GM12878 (cell line): ENCODE measurements at regions not wholly inside any gene's neighbourhood (a gene's known extent, or its start where the extent isn't known, plus 50 kb on each side); places are given as distances from the start of the nearest gene placed in this dataset.

ENCODE experiments used
- ATAC-seq: fragments of 200-7000 bp; cut with Tn5 transposase; 3 replicates; pipeline ENCODE4 v1.9.1; 2020; ENCODE audit warnings: mild to moderate bottlenecking, moderate library complexity
- BruUV-seq: library from RNA; stranded (reverse); fragments of 400-500 nt; replicated peaks from 2 replicates; lab custom pipeline; 2021; lab: Mats Ljungman, UMichigan
- CTCF ChIA-PET: fragments of 300-600 bp; sonication (Branson Sonifier 250); formaldehyde crosslinking; extraction: SDS; loops from one replicate; lab custom pipeline; 2021; ENCODE audit warnings: inconsistent platforms; lab: Yijun Ruan, JAX
- POLR2A ChIA-PET: fragments of 350-600 bp; formaldehyde crosslinking; extraction: SDS; loops from one replicate; lab custom pipeline; 2021; ENCODE audit warnings: inconsistent platforms; lab: Charles Lee
- RAD21 ChIA-PET: fragments of 300-600 bp; sonication (Branson Sonifier 250); formaldehyde crosslinking; loops from one replicate; lab custom pipeline; 2023; ENCODE audit warnings: antibody characterized with exemption; ENCODE audit not compliant: unreplicated experiment; lab: Charles Lee
- SMC1A ChIA-PET: fragments of 300-600 bp; sonication (Branson Sonifier 250); formaldehyde crosslinking; loops from one replicate; lab custom pipeline; 2023; ENCODE audit not compliant: unreplicated experiment, uncharacterized antibody; lab: Charles Lee
- DNase-seq: peaks from one replicate; pipeline ENCODE4 v3.0.0-alpha.2; 2011; ENCODE audit warnings: low read depth, low spot score
- FAIRE-seq: peaks from 3 replicates; lab custom pipeline; 2011; peaks lifted over from hg19 to GRCh38; lab: Jason Lieb, UNC
- H2AFZ ChIP-seq: 2 replicates; pipeline ENCODE4 v1.6.0; 2011; ENCODE audit warnings: low read depth, low read length, control low read depth; ENCODE audit not compliant: control insufficient read depth
- H3K27ac ChIP-seq: 2 replicates; pipeline ENCODE4 v1.5.1; 2011; ENCODE audit warnings: control low read depth; ENCODE audit not compliant: control insufficient read depth, insufficient read depth
- H3K27me3 ChIP-seq, 2 experiments: replicated peaks in 1 of 2; 2 replicates each; pipeline versions ENCODE4 v1.6.0 to v1.6.1; 2011; ENCODE audit warnings: low read length in 1 of 2; ENCODE audit not compliant: control insufficient read depth in 2 of 2, insufficient read depth in 2 of 2
- H3K36me3 ChIP-seq, 2 experiments: 2 replicates each; pipeline ENCODE4 v1.5.1; 2011; ENCODE audit warnings: low read length in 1 of 2; ENCODE audit not compliant: control insufficient read depth in 2 of 2, insufficient read depth in 2 of 2
- H3K4me1 ChIP-seq: 2 replicates; pipeline ENCODE4 v1.6.1; 2011; ENCODE audit warnings: mild to moderate bottlenecking, low read length, moderate library complexity, mixed read lengths; ENCODE audit not compliant: control insufficient read depth, insufficient read depth
- H3K4me2 ChIP-seq: 2 replicates; pipeline ENCODE4 v1.6.0; 2011; ENCODE audit warnings: control low read depth; ENCODE audit not compliant: control insufficient read depth, insufficient read depth
- H3K4me3 ChIP-seq: fragments of 200-600 bp; sonication (generic); 2 replicates; pipeline ENCODE4 v1.5.1; 2016
- H3K79me2 ChIP-seq: 2 replicates; pipeline ENCODE4 v1.6.0; 2011; ENCODE audit warnings: low read length; ENCODE audit not compliant: control insufficient read depth, insufficient read depth
- H3K9ac ChIP-seq: 2 replicates; pipeline ENCODE4 v1.8.0; 2011; ENCODE audit warnings: low read length, control low read depth, mixed read lengths; ENCODE audit not compliant: control insufficient read depth, insufficient read depth
- H3K9me3 ChIP-seq: replicated peaks from 3 replicates; pipeline ENCODE4 v1.5.1; 2011; ENCODE audit warnings: mild to moderate bottlenecking, low read length; ENCODE audit not compliant: control insufficient read depth, insufficient read depth
- H4K20me1 ChIP-seq: 2 replicates; pipeline ENCODE4 v1.6.0; 2011; ENCODE audit not compliant: control insufficient read depth, insufficient read depth
- CHD4 ChIP-seq: fragments of 200-600 bp; sonication (generic); IDR thresholded peaks from 2 replicates; pipeline ENCODE4 v1.6.1; 2016; ENCODE audit warnings: mild to moderate bottlenecking
- HDAC6 ChIP-seq: fragments of 200-600 bp; sonication (generic); IDR thresholded peaks from one replicate; pipeline ENCODE4 v1.8.0; 2017; ENCODE audit warnings: antibody characterized with exemption; ENCODE audit not compliant: unreplicated experiment
- KDM1A ChIP-seq: fragments of 200-600 bp; sonication (generic); IDR thresholded peaks from 2 replicates; pipeline ENCODE4 v1.6.1; 2016; ENCODE audit warnings: borderline replicate concordance
- PAX5 ChIP-seq: IDR thresholded peaks from 2 replicates; pipeline ENCODE4 v1.6.1; 2011; ENCODE audit warnings: low read depth, low read length, borderline replicate concordance
- RUNX3 ChIP-seq: IDR thresholded peaks from 2 replicates; pipeline ENCODE4 v1.6.1; 2012; ENCODE audit warnings: low read length, inconsistent platforms
- SREBF2 ChIP-seq: IDR thresholded peaks from 2 replicates; pipeline ENCODE4 v1.6.1; 2012; ENCODE audit warnings: mild to moderate bottlenecking, low read length
- SRF ChIP-seq, 2 experiments: IDR thresholded peaks; 2 replicates each; pipeline ENCODE4 v1.6.1; 2011; ENCODE audit warnings: low read depth in 2 of 2, low read length in 2 of 2, mild to moderate bottlenecking in 1 of 2, moderate library complexity in 1 of 2
- STAT3 ChIP-seq: IDR thresholded peaks from 2 replicates; pipeline ENCODE4 v1.6.1; 2011; ENCODE audit warnings: low read depth, low read length, improper control_type of control experiment
- ZSCAN29 ChIP-seq: fragments of 450-650 bp; IDR thresholded peaks from 2 replicates; pipeline ENCODE4 v1.6.1; 2017; ENCODE audit warnings: mild to moderate bottlenecking, moderate library complexity
- WGBS: methylation state at CpG from one replicate; pipeline ENCODE4 v1.1.6; 2016; ENCODE audit warnings: low lambda C conversion rate; ENCODE audit not compliant: insufficient replicate concordance, insufficient coverage; ENCODE audit errors: missing lambda C conversion rate; 5-methylcytosine and 5-hydroxymethylcytosine counted together
- in situ Hi-C: fragments of 300-500 bp; cut with MboI; formaldehyde crosslinking; loops from 9 replicates; pipeline ENCODE4 v1.14.3; 2018; ENCODE audit warnings: mixed read lengths
- intact Hi-C: fragments of 100-400 bp; cut with micrococcal nuclease; formaldehyde crosslinking; loops from one replicate; pipeline ENCODE4 v1.14.2; 2022; ENCODE audit not compliant: unreplicated experiment
- TF ChIP-seq, protein P1 (sequence below): fragments of 450-650 bp; IDR thresholded peaks from 2 replicates; pipeline ENCODE4 v1.6.1; 2018; ENCODE audit warnings: mild to moderate bottlenecking, low read depth, moderate library complexity; ENCODE audit not compliant: partially characterized antibody
- TF ChIP-seq, protein P2 (sequence below): IDR thresholded peaks from 2 replicates; pipeline ENCODE4 v1.6.1; 2011; ENCODE audit warnings: borderline replicate concordance, low read depth, mild to moderate bottlenecking, moderate library complexity, mixed read lengths, low read length; ENCODE audit not compliant: insufficient read depth; ENCODE audit errors: extremely low read length
- TF ChIP-seq, protein P3 (sequence below): fragments of 450-650 bp; IDR thresholded peaks from 2 replicates; pipeline ENCODE4 v1.6.1; 2016; ENCODE audit warnings: mild to moderate bottlenecking
- TF ChIP-seq, protein P4 (sequence below): fragments of 450-650 bp; IDR thresholded peaks from 2 replicates; pipeline ENCODE4 v1.6.1; 2016; ENCODE audit warnings: mild to moderate bottlenecking

DNA sequence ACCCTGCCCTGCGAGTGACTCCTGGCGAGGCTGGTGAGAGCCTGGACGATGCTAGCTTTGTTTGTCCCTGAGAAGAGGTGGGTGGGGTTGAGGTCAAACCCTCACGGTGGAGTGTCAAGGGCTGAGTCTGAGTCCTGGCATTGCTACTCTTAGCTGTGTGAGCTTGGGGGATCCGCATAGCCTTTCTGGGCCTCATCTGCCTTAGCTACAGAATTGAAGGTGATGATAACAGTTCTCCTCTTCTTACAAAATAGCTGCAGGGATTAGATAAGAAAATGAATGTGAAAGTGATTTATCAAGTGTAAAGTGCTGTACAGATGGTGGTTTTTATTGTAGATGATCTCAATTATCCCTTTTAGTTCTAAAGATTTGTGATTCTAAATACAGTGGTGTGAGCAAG, 144.6 kb downstream of the LPIN1 start:
- intact Hi-C loops (no loop called here), in situ Hi-C loops (no loop called here)
- CTCF ChIA-PET: interaction anchor here (1.1 to 2.5 kb wide), 6 partner anchors 9 to 26 kb away, joined by 3 to 10 read pairs (median 4); no protein-coding TSS in a partner anchor
- Histone ChIP-seq H3K9me3 (peaks cover 21% of the 10 kb centered on the region), H3K9ac (no peak overlapping the region), H3K79me2 (peaks cover 11% of the 10 kb centered on the region), H3K27ac (no peak overlapping the region), H3K36me3 (peaks cover 0 to 1% of the 10 kb centered on the region in 2 experiments; a peak in 2 of 4 replicates), H3K4me1 (no peaks in the 10 kb centered on the region), H3K4me2 (no peak overlapping the region), H3K27me3 (no peaks in the 10 kb centered on the region), H4K20me1 (no peaks in the 10 kb centered on the region), H2AFZ (no peak overlapping the region), H3K4me3 (no peak overlapping the region)
- DNase-seq (no peak), FAIRE-seq (no peak), ATAC-seq (no peak; the same call in 2 of the 3 replicates)
- SMC1A ChIA-PET: interaction anchor here (1.1 to 2.7 kb wide), 7 partner anchors 9 to 60 kb away, joined by 3 to 17 read pairs (median 3); no protein-coding TSS in a partner anchor
- POLR2A ChIA-PET: interaction anchor here (0.6 to 1.4 kb wide), 2 partner anchors 18 to 20 kb away, joined by 3 to 4 read pairs; no protein-coding TSS in a partner anchor
- no TSS peak for BruUV-seq
- TF ChIP-seq, protein P1, sequence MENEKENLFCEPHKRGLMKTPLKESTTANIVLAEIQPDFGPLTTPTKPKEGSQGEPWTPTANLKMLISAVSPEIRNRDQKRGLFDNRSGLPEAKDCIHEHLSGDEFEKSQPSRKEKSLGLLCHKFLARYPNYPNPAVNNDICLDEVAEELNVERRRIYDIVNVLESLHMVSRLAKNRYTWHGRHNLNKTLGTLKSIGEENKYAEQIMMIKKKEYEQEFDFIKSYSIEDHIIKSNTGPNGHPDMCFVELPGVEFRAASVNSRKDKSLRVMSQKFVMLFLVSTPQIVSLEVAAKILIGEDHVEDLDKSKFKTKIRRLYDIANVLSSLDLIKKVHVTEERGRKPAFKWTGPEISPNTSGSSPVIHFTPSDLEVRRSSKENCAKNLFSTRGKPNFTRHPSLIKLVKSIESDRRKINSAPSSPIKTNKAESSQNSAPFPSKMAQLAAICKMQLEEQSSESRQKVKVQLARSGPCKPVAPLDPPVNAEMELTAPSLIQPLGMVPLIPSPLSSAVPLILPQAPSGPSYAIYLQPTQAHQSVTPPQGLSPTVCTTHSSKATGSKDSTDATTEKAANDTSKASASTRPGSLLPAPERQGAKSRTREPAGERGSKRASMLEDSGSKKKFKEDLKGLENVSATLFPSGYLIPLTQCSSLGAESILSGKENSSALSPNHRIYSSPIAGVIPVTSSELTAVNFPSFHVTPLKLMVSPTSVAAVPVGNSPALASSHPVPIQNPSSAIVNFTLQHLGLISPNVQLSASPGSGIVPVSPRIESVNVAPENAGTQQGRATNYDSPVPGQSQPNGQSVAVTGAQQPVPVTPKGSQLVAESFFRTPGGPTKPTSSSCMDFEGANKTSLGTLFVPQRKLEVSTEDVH: no peak
- TF ChIP-seq, protein P2, sequence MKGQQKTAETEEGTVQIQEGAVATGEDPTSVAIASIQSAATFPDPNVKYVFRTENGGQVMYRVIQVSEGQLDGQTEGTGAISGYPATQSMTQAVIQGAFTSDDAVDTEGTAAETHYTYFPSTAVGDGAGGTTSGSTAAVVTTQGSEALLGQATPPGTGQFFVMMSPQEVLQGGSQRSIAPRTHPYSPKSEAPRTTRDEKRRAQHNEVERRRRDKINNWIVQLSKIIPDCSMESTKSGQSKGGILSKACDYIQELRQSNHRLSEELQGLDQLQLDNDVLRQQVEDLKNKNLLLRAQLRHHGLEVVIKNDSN: no peak
- TF ChIP-seq, protein P3, sequence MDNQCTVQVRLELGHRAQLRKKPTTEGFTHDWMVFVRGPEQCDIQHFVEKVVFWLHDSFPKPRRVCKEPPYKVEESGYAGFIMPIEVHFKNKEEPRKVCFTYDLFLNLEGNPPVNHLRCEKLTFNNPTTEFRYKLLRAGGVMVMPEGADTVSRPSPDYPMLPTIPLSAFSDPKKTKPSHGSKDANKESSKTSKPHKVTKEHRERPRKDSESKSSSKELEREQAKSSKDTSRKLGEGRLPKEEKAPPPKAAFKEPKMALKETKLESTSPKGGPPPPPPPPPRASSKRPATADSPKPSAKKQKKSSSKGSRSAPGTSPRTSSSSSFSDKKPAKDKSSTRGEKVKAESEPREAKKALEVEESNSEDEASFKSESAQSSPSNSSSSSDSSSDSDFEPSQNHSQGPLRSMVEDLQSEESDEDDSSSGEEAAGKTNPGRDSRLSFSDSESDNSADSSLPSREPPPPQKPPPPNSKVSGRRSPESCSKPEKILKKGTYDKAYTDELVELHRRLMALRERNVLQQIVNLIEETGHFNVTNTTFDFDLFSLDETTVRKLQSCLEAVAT: no peak
- TF ChIP-seq KDM1A (no peak), HDAC6 (no peak), SRF (IDR thresholded peaks at IDR 0.05; ENCODE audit: low read depth in 2 of 2, low read length in 2 of 2) (no peak), CHD4 (no peak), PAX5 (no peak), RUNX3 (no peak), ZSCAN29 (no peak), STAT3 (no peak), SREBF2 (no peak)
- TF ChIP-seq, protein P4, sequence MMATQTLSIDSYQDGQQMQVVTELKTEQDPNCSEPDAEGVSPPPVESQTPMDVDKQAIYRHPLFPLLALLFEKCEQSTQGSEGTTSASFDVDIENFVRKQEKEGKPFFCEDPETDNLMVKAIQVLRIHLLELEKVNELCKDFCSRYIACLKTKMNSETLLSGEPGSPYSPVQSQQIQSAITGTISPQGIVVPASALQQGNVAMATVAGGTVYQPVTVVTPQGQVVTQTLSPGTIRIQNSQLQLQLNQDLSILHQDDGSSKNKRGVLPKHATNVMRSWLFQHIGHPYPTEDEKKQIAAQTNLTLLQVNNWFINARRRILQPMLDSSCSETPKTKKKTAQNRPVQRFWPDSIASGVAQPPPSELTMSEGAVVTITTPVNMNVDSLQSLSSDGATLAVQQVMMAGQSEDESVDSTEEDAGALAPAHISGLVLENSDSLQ: no peak
- WGBS: 81% methylated on average over 5 of the region's 5 CpGs
- RAD21 ChIA-PET: interaction anchor here (0.9 kb wide), 1 partner anchor 115 kb away, joined by 3 read pairs; no protein-coding TSS in a partner anchor
